LHCN-M2 (cell line): ENCODE measurements at regions not wholly inside any gene's neighbourhood (a gene's known extent, or its start where the extent isn't known, plus 50 kb on each side); places are given as distances from the start of the nearest gene placed in this dataset.

Experiments used
- DNase-seq: peaks from one replicate; pipeline ENCODE4 v3.0.0-alpha.2; 2012; ENCODE audit warnings: low read depth

DNA sequence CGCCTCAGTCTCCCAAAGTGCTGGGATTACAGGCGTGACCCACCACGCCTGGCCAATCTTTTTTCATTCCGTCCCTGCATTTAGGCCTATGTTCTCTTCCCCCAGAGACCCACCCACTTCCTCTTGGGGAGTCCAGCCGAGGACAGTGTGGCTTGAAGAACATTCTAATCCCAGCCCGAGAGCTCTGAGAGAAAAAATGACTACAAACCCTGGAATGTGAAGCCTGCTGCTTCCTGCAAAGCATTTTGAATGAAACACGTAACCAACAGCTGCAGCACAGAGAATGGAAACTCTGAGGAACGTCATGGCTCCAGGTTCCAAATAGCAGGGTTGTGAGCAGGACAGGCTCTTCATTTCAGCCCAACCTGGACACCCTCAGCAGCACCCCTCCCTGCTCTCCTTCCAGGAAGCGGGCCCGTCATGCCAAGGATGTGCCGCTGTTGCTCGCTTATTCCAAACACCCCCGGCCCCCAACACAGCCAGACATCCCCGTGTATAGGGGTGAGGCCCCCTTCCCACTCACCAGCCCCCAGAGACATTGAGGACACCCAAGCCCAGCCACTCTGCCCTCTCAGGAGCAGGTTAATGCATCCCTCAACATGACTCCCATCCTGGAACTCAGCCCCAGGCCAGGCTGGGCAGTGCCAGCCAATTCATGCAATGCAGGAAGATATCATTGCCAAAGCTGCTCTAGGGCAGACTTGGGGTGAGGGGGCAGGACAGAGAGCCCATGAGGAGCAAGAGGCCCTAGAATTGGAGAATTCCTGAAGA lies 139.8 kb downstream of the ZFP36L2 start:
- DNase-seq, result peak; percentile 100

DNA sequence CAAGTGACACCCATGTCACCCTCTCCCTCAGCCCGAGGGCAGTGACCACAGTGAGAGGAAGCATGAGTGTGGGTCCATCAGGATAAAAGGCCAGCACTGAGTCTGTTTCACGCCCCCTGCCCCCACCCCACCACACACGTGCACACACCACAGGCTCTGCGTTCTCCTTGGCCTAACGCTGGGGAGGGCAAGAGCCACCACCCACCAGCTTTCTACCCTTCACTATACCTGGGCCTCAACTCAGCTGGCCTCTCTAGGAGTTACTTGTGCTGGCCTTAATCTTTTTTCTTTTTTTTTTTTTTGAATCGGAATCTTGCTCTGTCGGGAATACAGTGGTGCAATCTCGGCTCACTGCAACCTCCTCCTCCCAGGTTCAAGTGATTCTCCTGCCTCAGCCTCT lies 140.5 kb downstream of the ZFP36L2 start:
- DNase-seq, result no peak

DNA sequence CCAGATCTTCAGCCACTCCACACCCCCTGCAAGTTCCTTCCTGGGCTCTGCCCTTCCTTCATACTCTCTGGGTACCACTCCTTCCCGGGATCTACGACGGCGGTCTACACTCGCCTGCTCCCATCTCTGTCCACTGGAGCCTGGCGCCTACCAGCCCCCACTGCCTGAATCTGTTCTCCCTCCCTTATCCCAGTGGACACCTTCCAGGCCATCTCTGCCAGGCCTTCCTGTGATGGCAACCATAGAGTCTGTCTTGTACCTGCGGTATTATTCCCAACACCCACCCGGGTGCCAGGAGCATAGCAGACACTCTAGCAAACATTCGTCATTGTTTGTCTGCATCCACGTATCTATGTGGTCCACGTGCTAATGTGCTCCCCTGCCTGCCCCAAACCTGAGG lies 140.9 kb downstream of the ZFP36L2 start:
- DNase-seq, result no peak

DNA sequence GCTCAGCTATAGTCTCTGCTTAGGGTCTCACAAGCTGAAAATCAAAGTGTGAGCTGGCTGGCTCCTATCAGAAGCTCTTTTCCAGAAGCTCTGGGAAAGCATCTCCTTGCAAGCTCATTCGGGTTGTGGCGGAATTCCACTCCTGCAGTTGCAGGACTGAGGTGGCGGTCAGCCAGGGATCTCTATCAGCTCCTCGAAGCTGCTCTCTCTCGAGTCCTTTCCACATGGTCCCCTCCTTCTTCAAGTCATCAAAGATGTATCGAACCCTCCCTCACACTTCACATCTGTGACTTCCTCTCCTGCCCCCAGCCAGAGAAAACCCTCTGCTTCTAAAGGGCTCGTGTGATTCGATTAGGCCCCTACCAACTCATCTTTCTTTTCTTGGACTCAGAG lies 141.7 kb downstream of the ZFP36L2 start:
- DNase-seq, result no peak

DNA sequence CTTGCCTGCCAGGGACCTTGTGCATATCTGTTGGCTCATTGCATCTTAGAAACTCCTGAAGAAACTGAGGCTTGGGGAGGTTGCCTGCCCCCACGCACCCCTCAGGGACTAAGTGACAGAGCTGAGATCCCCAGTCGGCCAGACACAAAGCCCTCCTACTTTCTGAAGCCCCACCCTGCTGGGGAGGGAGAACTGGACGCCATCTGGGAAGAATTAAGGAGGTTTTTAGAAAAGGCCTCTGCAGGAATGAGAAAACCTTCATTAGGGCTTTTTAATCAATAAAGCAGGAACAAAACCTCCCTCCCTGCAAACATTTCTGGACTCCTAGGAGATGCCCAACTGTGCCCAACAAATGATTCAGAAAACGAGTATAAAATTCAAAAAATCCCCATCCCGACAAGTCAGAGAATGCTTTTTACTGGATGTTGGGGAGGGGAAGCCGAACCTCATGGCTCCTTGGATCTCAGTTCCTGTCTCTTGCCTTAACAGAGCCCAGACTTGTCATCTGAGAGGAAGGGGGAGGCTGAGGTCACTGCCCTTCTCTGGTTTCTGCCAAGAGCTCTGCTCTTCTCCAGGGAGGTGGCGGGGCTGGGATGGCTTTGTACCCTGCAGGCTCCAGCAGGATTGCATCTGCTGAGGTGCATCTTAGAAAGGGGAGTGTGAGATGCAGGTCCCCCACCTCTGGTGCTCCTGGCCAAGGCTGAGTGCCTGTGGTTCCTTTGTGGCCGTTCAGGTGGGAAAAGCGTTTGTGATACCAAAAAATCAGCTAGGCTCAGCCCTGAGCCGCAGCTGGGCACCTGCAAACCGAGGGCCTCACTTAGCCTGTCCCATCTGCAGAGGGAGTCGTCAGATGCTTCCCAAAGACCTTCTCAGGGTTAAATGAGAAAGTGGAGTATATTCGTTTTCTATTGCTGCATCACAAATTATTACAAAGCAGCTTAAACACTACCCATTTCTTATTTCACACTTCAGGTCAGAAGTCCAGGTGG lies 142.4 kb downstream of the ZFP36L2 start:
- DNase-seq, result peak; percentile 81

DNA sequence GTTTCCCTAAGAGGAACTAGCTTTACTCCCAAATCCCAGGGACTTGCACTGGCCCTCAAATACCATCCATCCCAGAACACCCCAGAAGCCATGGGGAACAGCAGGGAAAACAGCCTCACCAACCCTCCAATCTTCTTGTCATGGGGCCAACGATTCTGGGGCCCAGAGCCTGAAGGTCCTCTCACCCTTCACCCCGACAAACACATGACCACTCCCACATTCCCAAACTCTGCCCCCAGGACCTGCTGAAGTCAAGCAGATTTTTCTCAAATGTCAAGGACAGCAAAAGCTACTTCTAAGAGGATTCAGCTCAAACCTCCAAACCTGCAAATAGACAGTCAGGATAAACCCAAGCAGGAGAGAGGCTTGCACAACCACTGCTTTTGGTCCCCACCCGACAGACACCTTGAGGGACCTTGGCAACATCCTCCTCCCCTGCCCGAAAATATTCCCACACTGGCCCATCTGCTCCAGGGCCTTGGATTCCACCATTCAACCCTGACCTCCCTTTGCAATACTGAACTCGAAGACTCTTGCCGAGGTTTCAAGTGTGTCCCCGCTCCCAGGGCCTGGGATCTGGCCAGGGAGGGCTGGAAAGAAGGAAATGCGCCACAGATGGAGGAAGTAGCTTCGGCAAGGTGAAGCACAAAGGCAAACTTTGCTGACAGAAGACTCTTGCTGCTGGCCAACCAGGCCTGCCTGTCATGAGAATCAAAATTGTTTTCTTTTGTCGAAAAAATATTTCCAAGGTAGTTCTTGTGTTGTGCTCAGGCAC lies 143.3 kb downstream of the ZFP36L2 start:
- no peak for DNase-seq

DNA sequence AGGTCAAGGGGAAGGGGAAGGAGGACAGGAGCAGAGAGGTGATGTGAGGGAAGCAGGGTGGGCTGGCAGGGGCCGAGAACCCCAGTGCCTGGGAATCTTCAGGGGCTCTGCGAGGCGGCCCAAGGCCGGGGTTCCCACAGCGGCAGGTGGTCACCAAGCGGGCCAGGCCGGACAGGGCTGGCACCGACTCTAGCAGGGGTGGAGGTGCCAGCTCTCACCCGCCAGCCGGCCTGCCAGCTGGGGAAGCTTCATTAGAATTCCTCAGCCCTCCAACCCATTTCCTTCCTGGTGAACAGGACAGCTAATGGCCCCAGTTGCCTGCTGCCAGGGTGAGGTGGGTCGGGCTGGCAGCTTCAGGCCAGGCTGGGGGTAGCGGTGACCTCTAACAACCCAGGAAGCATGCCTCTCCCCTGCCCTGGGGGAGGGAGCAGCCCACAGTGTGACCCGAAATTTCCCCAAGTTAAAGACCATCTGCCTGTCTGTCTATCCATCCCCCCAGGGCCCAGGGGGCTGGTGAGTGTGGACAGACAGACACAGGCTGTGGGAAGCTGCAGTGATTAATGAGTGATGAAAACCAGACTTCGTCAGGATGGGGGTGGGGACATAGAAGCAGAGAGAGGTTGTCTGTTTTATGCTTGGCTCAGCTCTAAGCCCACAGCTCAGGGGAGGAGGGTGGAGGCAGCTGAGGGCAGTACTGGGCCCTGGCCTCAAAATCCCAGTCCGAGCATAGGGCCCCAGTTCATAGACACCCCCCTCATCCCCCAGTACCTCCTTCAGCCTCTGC lies 144.1 kb downstream of the ZFP36L2 start:
- peak; percentile 90 for DNase-seq

DNA sequence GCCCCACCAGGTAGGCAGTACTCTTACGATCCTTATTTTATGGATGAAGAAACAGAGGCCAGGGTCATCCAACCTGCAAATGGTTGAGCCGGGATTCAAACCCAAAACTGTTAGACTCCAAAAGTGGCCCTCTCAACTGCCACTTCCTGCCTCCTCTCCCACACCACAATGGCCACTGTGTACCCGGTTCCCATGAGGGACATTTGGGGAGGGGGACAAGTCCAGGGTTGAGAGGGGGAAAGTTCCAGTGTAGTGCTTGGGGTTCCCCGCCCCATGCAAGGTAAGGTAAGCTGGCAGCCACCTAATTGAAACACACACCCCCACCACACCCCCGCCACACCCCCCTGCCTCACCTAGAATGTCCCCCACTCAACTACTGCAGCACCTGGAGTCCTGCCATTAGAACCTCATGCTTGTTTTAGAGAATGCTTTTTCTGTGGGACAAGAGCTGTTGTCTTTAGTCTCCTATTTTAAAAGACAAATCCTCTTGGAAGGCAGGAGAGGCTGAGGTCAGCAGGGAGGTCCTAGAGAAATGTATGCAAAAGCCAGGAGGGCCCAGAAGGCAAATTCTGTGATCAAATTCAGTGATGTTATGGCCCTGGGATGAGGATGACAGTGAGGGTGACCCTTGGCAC lies 145.2 kb downstream of the ZFP36L2 start:
- no peak for DNase-seq

DNA sequence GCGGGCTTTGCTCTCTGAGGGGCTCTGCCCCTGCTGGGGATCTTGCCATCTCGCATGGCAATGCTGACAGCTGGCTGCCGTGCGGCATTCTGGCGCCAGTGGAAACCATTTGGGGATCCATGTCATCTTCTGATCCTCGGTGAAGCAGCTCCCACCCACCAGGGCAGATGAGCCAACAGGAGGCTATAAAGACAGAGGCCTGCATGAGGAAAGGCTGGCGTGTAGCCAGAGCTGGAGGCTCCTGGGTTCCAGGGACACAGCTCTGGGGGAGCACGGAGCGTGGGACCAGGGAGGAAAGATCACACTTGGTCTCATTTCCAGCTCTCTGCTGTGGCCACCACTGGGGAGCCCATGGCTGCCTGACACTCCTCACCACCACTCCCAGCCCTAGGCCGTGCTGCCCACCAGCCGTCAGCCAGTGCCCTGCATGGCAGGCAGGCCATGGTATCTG lies 145.8 kb downstream of the ZFP36L2 start:
- DNase-seq, result no peak

DNA sequence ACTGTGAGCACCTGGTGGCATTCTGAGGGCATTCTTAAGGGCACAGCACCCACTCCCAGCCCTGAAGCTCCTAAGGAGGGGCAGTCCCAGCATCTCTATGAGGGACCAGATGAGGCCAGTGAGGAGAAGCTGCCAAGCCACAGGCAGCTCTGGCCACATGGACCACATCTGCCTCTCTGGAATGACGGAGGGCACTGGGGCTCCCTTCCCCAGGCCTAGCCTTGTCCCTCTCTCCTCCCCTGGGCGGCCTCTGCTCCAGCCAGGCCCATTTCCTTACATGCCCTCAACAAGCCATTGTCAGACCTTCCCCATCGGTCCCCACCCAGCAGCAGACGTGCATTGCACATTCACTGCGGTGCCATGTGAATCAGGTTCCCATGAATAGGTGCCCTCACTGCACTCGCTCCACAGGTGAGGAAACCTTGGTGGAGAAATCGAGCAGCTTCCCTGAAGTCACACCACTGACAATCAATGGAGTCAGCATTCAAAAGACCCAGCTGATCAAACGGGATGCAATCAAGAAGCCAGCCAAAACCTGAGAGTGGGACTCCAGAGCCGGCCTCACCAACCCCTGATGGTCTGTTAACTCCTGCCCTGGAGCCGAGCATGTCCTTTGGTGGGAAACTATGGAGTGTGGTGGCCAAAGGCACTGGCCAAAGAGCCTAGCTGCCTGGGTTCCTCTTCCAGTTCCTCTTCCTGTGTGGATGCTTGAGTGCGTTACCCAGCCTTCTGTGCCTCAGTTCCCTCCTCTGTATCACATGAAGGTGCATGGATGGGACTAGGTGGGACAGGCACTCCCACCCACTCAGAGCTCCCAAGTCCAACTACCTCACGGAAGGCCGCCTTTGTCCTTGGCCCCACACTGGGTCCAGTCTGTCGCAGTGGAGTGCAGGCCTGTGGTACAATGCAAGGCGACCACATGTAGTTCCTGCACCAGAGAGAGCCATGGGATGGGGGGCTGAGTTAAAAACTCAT lies 147.3 kb downstream of the ZFP36L2 start:
- no peak for DNase-seq

DNA sequence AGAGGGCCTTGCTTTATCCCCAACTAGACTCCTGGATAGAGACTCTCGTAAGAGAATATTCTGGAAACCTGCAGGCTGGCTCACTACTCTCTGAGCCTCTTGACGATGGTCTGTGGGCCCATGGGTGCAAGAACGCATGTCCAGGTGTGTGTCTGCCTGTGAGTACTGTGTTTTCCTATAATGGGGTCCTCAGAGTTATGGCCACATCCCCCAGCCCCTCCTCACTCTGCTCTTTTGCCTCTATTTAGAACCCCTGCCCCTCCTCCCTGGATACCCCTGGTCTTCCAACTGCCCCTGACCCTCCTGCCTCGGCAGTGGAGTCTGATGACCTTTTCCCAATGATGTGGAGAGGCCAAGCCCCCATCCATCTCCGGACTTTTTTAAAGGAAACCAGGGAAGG lies 148.1 kb downstream of the ZFP36L2 start:
- no peak for DNase-seq

DNA sequence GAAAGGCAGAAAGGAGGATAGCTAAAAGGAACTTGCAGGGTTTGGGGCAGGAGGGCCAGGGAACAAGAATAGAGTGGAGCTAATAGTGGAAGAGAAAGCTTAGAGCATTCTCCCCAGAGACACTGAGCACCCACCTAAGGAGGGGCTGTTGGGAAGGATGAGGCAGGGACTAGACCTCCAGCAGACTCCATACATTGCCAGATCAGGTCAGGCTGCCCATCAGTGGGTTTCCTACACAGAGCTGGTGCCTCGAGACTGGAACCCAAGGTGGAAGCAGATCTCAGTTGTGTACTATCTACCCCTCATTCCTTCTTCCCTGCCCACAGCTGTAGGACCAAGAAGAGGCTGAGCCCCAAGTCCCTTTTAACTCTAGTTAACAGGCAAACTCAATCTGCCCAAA lies 148.5 kb downstream of the ZFP36L2 start:
- no peak for DNase-seq

DNA sequence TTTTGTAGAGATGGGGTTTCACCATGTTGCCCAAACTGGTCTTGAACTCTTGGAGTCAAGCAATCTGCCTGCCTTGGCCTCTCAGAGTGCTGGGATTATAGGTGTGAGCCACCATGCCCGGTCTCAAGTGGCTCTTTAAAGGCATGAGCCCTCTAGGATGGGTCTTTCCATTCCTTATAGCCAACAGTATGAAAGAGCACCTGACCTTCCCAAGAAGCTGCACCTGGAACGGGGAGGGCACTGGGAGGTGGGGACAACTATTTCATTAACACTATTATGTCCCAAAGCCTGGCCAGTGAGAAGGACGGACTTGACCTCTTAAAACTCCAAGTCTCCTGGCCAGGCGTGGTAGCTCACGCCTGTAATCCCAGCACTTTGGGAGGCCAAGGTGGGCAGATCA lies 149.7 kb downstream of the ZFP36L2 start:
- no peak for DNase-seq

DNA sequence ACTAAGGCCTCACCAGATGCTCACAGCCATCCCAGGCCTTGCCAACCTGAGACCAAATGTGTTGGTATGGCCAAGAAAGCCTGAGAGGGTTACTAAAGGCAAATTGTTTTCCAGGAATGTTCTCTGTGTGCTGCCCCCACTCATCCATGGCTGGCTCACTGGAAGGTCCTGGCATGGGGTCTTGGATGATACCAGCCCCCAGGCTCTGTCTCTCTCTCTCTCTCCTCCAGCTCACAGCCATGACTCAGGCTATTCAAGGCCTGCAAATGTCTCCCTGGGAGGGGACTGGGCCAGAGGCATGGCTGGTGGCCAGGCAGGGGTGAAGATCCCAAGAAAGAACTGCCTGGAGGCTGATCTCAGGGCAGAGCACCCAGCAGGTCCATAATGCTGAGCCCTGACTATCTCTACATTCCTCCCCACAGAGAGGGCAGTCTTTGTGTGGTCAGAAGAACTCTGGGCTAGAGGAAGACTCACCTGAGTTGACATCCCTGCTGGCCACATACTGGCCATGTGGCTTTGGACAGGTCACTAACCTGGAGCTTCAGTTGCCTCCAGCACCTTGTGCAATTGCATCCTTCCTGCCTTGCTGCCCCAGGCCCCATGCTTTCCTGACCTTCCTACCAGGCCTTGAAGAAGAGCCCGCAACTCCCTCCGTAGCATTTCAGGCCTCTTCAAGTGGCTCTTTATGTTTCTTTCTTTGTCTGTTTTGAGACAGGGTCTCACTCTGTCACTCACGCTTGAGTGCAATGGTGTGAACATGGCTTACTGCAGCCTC lies 150.4 kb downstream of the ZFP36L2 start:
- DNase-seq, result peak; percentile 69

DNA sequence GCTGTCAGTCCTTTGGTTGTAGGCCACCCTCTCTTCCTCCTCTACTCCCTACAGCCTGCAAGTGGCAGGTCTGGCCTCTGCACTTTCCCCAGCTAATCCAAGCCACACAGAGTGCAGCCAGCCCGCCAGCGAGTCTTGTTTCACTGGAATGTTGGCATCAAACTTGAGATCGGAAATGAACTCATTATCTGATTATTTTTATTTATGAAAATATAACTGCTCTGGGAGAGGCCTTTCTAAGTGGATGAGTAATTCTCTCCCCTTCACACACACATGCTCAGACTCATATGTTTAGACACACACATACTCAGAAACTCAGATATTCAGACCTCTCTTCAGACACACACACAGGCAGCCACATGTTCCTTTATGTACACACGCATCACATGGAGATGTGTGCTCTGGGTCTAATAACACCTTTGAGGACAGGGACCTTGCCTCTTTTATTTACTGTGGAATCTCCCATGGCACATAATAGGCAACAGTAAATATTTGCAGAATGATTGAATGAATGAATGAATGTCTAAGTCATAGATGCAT lies 151.3 kb downstream of the ZFP36L2 start:
- peak; percentile 98 for DNase-seq

DNA sequence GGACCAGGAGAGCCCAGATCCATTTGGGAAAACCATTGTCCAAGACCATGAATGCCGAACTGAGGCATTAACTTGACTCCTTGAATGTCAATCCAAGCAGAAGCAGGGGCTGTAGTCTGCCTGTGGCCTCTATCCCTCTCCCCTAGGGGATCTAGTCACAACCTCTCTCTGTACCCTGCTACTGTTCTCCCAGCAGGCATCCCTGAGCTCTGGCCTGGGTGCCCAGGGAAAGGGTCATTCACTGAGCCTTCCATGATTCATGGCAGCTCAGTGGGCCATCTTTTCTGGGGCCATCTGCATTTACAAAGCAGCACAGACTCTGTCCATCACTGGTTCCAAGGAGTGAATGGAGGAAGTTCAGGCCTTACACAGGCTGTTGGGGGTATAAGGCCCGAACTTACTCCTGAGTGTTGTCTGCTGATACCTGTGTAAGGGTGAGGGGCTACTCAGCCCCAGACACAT lies 151.8 kb downstream of the ZFP36L2 start:
- DNase-seq, result no peak

DNA sequence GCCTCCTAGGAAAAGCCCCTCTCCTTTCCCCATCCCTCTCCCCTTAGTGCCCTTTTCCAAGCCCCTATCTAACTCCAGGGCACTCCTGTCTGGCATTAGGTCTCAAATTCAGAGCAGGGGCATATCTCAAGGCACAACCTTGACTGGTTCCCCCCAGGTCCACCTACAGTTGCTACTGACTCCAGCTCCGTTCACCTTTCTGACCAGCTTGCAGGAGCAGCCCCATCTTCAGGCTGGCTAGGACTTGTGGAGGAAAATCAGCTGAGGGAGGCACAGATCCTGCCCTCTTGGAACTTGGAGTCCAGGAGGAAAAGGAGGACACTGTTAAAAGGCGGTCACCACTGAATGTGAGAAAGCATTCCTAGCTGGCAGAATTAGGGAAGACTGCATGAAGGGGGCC lies 152.4 kb downstream of the ZFP36L2 start:
- DNase-seq, result no peak

DNA sequence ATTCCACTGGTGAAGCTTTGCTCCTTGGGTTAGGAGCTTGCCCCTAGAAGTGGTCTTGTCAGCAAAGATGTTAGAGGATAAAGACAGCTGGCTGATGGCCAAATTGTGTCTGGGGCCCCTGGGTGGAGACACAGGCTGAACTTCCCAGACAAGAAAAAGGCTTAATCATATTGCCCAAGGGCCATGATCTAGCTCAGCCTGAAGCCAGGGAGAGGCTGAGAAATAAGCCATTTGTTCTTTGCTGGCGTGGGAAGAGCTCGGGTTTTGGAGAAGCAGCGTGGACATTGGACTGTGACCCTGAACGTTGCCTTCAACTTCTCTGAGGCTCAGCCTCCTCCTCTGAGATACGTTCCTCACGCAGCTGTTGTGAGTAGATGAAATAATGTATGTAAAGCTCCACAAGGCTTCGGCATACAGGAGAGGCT lies 153.0 kb downstream of the ZFP36L2 start:
- peak; percentile 56 for DNase-seq
